ENCODE measurements at regions not wholly inside any gene's neighbourhood (a gene's known extent, or its start where the extent isn't known, plus 50 kb on each side); places are given as distances from the start of the nearest gene placed in this dataset.
"Not testable (repeated sequence)": the region's sequence is repeated elsewhere in the genome, so short reads cannot be mapped to it uniquely, and the experiment has no call there.

DNA sequence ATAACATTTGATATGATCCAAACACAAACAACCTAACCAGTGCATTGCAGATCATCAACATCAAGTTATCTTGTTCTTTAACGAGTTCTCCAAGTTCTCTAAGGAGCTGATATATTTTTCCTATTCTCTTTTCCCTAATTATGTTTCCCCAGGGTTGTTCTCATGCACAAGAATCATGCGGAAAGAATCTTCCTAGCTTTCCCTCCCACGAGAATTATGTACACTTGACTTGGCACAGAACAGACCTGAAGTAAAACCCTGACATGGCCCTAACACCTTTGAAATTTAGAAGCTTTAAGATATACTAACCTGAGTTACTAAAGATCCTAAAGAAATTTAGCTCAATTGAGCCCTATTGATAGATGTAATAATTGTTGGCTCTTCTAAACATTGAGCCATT, 110.7 kb upstream of the FST start:
- DNase-seq, result no peak

DNA sequence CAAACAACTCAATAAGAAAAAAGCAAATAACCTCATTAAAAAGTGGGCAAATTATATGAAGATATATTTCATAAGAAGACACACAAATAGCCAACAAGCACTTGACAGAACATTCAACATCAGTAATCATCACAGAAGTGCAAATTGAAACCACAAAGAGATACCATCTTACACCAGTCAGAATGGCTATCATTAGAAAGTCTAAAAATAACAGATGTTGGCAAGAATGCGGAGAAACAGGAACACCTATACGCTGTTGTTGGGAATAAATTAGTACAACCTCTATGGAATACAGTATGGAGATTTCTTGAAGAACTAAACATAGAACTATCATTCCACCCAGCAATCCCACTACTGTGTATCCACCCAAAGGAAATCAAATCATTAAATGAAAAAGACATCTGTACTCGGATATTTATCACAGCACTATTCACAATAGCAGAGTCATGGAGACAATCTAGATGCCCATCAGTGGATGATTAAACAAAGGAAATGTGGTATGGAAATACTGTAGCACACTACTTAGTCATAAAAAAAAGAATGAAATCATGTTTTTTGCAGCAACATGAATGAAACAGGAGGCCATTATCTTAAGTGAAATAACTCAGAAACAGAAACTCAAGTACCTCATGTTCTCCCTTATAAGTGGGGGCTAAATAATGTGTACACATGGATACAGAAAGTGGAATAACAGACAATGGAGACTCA, 106.8 kb upstream of the FST start:
- no peak for DNase-seq

DNA sequence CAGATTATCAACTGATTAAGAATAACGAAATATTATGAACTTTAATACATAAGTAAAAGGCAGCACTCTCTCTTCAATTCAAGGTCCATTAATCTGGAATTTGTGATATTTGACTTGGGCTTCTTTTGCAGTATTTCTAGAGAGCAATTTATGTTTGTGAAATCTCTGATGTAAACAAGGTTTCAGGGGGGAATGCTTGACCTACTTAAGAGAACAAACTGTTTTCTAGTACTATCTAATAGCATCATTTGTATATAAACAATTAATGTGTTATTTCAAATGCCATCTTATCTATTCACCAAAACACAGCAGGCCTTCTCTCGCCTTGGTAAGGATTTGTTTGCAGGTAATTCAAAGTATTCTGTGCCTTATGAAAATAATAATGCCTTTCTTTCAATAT, 103.6 kb upstream of the FST start:
- no peak for DNase-seq

DNA sequence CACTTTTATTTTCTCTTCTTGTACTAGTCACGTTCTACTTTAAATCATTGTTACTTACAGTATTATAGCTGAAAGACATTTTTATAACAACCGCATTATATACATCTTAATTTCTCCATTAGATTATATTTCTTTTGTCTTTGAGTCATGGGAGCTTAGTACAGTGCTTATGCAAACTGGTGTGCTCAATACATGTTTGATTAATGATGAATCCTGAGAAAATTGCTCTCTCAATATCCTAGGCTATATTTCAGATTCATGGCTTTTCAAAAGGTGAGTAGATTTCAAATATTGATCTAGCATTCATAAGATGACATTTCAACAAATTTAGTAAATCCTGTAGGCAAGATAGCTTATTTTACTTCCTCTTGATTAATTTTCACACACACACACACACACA, 102.2 kb upstream of the FST start:
- no peak for DNase-seq

DNA sequence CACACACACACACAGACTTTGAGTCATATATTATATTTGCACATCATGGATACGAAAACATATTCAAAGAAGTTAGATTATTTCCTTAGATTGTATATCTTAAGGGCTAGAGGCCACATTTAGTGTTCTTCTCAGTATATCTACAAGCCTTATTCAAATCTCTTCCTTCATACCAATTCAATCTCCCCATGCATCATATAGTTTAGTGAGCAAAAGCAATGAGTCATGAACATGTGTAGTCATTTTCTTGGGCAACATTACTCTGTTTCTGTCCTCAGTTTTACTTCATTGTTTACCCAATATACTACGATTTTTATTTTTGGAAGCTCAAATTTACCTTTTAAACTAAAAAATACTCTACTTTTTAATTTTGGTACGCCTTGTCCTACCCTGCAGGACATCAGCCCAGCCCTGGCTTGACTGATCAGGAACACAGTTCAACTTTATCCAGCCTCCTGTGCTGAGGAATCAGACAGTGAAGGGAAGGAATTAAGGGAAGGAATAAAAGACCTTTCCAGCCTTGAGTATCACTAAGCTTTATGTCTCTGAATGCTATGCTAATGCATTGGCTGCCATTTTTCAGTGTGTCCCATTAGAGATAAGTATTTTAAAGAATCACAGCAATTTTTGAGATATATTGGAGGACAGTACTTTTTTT, 101.7 kb upstream of the FST start:
- no peak for DNase-seq

DNA sequence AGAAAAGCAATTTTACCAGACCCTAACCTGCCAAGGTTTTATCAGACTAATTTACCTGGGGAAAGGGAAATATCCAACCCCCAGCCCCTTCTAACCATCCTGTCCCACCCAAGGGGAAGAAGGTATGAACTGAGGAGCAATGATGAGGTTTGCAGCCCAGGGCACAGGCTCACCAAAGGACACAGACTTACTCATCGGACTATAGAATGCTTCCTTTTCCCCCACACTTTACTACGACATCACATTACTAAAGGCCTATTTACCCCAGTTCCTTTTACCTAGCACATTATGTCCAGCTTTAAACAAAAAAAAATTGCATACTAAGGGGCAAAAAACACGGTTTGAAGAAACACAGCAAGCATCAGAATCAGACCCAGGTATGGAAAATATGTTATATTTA, 94.1 kb upstream of the FST start:
- DNase-seq, result no peak

DNA sequence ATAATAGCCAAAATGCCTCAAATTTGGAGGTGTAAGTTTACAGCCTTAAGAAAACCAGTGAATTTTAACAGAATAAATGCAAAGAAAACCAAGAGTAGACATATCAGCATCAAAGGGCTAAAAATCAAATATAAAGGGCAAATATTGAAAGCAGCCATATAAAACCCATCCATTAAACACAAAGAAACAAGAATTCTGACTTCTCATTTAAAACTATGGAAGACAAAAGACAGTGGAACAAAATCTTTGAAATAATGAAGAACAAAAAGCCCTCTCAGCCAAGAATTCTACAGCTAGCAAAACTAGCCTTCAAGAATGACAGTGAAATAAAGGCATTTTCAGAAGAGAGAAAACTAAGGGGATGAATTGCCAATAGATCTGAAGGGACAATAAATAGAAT, 91.3 kb upstream of the FST start:
- no peak for DNase-seq

DNA sequence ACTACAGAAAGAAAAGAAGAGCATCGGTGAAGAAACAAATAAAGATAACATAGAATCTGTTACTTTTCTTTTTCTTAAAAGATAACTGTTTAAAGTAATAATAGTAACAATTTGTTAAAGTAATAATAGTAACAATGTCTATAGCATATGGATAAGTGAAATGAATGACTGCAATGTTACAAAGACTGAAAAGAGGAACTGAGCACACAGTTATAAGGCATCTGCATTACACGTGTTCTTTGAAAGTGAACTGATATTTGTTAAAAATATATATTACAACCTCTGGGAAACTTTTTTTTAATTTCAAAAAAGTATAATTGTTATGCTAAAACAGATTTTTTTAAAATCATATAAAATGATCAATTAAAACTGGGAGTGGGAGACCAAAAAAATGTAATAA, 88.4 kb upstream of the FST start:
- DNase-seq, result no peak

DNA sequence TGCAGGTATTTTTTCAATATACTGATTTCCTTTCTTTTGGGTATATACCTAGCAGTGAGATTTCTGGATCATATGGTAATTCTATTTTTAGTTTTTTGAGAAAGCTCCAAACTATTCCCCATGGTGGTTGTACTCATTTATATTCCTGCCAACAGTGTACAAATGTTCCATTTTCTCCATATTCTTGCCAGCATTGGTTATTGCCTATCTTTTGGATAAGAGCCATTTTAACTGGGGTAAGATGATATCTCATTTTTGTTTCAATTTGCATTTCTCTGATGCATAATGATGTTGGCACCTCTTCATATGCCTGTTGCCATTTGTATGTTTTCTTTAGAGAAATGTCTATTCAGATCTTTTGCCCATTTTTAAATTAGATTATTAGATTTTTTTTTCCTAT, 85.6 kb upstream of the FST start:
- DNase-seq, result no peak

DNA sequence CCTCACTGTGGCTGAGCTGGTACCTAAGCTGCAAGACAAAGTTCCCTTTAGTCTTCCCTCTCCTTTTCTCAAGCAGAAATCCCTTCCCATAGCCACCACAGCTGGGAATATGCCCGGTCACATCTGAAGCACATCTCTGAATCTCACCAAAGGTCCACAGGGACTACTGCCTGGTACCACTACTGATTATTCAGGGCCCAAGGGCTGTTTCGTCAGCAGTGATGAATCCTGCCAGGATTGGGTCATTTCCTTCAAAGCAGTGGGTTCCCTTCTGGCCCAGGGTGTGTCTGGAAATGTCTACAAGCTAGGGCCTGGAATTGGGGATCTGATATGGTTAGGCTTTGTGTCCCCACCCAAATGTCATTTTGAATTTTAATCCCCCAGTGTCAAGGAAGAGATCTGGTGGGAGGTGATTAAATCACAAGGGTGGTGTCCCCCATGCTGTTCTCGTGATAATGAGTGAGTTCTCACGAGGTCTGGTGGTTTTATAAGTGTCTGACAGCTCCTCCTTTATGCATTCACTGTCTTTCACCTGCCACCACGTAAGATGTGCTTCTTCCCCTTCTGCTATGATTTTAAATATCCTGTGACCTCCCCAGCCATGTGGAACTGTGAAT, 83.2 kb upstream of the FST start:
- no peak for DNase-seq

DNA sequence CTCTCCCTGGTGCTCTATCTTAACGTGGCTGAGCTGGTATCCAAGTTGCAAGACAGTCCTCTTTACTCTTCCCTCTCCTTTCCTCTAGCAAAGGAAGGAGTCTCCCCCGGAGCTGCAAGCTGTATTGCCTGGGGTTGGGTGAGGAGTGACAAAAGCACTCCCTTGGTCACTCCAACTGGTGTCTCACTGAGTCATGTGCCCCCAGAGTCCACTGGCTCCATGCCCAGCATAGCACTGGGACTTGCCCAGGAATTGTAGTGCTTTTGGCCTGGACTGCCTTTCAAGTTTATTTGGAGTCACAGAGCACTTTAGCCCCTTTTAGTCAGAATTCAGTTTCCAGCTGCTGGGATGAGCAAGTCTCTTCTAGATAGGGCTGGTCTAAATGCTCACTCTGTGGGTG, 82.6 kb upstream of the FST start:
- DNase-seq, result no peak

DNA sequence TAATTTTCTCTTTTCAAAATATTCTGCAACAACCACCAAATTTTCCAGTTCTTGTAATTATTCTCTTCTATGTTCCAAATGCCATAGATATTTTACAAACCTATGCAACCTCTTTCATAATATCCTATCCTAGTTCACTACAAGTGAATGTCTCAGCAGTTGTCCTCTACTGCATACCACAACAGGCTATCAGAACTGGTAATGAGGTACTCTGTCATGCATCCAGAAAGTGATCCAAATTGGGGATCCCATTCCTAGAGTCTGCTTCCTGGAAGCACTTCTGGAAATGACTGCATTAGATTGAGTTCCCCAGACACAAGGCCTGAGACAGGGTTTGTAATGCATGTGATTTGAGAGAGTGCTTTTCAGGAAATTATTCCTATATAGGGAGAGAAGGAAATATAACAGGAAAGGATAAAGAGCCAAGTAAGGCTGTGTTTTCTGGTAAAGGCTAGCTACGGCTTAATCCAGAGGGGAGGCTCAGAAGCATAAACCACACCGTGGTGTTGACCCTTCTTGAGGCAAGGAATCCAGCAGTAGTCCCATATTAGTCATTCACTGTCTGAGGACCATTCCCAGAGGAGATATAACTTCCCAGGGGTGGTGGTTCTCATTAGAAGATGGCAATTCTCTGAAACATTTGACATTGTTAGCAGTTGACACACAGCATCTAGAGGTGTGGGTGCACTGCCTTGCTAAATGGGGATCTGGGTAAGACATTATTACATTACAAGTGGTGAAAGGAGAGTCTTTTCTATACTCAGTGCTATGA, 80.3 kb upstream of the FST start:
- DNase-seq, result no peak

DNA sequence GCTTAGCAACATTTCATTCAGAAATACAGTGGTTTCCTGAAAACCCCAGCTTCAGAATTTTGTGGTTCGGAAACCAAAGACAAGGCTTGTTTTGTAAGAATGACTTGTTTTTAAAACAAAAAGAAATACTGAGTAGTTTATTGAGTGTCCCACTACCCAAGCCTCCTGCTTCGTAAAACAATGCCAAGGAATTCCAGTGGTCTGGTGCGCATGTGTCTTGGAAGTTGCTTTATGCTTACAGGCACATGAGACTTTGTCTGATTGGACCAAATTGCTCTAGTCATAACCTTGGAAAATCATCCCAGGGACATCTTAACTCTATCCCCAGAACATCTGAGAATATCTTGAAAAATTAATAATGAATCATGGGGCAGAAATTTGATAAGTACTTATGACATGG, 77.1 kb upstream of the FST start:
- DNase-seq, result no peak

DNA sequence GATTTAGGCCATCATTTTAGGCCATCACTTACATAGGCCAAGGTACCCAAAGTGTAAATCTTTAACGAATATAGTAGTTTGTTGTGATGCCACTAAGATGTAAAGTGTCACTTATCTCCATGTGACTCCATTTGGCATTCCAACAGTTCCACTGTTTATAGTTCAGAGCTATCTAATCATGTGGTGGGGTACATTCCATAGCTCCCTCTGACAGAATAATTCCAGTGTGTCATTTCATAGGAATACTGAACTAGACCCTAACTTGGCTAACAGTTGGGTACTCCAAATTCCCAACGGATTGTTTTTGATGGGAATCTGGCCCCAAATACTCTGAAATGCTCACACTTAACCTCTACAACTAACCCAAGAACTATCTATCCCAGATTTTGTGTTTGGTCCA, 76.7 kb upstream of the FST start:
- no peak for DNase-seq

DNA sequence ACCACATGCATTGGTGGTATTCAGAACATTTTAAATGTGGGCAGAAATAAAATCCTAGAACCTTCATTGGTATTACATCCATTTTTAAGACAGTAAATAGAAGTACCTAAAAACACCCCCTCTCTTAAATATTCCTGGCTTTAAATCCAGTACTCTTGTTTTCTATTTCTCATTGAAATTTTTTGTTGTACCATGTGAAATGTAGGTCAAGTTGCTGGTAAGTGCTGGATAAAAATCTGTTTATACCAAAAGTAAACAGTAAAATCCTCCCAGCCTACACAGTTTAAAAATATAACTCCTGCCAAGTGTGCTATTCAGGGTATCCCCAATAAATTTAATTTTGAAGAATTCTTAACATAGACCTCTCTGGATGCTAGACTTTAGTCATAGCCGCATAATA, 75.0 kb upstream of the FST start:
- no peak for DNase-seq

DNA sequence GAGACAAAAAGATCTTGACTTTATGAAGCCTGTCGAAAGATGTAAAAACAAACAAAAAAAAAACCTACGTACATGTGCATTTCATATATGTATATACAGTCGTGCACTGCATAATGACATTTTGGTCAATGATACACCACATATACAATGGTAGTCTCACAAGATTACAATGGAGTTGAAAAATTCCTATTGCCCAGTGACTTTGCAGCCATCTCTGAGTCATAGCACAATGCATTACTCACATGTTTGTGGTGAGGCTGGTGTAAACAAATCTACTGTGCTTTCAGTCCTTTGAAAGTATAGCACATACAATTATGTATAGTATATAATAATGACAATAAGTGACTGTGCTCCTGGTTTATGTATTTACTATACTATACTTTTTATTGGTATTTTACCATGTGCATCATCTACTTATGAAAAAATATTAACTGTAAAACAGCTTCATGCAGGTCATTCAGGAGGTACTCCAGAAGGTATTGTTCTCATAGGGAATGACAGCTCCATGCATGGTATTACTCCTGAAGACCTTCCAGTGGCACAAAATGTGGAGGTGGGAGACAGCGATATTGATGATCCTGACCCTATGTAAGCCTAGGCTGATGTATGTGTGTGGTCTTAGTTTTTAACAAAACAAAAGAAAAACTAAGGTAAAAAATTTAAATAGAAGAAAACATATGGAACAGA, 73.7 kb upstream of the FST start:
- DNase-seq, result no peak

DNA sequence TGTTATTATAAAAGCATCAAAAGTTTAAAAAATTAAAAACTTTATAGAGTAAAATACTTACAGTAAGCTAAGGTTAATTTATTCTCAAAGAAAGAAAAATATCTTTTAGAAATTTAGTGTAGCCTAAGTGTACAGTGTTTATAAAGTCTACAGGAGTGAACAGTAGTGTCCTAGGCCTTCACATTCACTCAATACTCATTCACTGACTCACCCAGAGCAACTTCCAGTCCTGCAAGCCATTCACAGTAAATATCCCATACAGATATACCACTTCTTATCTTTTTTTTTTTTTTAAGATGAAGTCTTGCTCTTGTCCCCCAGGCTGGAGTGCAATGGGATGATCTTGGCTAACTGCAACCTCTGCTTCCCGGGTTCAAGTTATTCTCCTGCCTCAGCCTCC, 73.1 kb upstream of the FST start:
- DNase-seq, result no peak

DNA sequence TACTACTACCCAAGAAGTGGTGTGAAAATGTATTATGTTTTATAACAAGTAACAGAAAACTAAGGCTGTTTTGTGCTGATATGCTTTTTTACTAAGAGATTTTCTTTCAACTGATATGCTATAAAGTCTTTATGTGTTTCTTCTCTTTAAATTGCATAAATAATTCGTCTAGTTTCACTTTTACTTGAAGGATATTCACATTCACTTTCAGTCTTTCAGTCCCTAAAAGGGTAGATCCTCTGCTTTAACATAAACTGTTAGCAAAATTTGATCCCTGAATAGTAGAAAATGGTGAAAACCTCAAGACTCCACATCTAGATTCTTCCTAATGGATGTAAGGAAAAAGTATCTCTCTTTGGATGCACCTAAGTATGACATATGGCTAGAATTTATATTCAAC, 69.0 kb upstream of the FST start:
- no peak for DNase-seq

DNA sequence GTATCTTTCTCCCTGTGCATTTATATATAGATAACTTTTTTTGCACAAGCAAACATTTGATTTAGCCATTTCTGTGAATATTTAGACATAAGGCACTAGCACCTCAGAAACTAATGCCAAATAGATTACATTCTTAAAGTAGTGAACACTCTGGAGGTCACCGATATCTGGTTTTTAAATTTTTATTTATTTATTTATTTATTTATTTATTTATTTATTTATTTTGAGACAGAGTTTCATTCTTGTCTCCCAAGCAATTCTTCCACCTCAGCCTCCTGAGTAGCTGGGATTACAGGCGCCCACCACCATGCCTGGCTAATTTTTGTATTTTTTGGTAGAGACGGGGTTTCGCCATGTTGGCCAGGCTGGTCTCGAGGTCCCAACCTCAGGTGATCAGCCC, 67.9 kb upstream of the FST start:
- not testable (repeated sequence) for DNase-seq

DNA sequence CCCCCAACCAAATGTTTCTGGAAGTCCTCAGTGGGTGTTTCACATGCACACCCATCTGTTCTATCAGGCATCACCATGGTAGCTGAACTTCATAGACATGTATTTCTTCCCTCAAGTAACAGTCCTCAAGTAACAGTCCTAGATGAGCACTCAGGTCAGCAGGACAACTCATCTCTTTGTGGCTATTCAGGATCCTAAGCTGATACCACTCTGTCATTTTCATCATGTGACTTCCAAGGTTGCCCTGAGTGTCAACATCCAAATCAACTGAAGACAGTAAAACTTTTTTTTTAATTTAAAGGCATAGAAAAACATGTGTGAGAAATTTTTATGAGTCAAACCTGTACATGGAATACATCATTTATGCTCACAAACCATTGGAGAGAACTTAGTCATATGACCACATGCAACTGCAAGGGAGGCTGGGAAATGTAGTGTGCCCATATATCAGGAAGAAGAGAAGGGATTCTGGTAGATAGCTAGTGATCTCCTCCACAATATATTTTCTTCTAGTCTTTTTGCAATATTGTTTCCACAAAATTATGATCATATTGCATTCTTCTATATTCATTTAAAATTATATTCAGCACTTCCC, 64.2 kb upstream of the FST start:
- DNase-seq, result no peak

DNA sequence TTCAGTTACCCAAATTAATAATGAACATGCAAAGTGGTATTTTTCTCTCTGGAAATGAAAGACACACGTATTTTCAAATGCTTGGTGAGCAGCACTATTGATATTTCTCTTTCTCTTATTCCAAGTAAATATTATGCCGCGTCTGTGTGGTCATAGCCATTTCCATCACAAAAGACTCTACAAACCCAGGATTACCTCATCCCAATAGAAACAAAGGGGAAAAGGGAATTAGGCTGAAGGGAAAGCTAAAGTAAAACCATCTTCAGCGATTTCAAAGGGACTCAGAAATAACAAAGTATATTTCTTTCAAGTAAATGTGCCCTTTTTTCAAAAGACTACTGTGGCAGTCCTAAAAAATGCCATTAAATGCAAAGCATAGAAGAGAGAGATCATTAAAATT, 62.0 kb upstream of the FST start:
- DNase-seq, result no peak

DNA sequence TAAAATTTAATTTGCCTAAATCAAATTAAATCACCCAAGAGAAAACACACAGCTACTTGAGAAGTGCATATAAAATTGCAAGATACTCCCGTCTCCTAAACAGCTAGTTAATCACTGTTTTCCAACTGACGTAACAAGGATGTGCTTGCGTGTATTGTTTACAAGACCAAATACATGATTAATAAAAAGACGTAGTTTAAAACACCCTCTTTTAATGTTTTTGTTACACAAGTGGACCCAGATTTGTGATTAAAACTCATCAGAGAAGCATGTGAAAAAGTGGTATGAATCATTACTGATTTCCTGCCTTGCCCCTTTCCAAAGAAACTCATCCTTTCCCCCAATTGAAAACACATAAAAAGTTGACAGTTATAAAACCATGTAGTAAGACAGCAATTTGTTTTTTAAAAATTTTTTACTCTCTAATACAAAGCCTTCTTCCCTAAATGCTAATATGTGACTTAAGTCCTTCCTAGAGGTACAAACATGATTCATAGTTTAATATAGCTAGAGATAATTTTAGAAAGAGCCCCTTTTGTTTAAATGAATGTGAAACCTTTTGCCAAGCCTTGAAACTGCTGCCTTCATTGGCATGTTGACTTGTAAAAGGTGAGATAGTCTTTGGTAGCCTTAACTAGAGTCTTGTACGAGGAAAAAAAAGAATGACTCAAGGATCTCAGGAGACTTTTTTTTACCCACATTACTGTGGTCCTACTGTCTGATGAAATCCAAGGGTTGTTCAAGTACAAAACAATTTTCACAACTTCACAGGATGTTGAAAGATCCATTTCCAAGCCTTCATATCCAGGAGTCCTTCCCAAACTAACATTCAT, 61.4 kb upstream of the FST start:
- DNase-seq, result no peak

Data from NCI-H524 (cell line).